ENCODE measurements at regions not wholly inside any gene's neighbourhood (a gene's known extent, or its start where the extent isn't known, plus 50 kb on each side); places are given as distances from the start of the nearest gene placed in this dataset.

- TF ChIP-seq, protein P1, sequence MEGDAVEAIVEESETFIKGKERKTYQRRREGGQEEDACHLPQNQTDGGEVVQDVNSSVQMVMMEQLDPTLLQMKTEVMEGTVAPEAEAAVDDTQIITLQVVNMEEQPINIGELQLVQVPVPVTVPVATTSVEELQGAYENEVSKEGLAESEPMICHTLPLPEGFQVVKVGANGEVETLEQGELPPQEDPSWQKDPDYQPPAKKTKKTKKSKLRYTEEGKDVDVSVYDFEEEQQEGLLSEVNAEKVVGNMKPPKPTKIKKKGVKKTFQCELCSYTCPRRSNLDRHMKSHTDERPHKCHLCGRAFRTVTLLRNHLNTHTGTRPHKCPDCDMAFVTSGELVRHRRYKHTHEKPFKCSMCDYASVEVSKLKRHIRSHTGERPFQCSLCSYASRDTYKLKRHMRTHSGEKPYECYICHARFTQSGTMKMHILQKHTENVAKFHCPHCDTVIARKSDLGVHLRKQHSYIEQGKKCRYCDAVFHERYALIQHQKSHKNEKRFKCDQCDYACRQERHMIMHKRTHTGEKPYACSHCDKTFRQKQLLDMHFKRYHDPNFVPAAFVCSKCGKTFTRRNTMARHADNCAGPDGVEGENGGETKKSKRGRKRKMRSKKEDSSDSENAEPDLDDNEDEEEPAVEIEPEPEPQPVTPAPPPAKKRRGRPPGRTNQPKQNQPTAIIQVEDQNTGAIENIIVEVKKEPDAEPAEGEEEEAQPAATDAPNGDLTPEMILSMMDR (IDR thresholded peaks at IDR 0.05), result no peak
- no peak for TF ChIP-seq SIN3A (IDR thresholded peaks at IDR 0.05; ENCODE audit: borderline replicate concordance, insufficient read depth, low read depth, low read length)
- no peak for TF ChIP-seq REST (IDR thresholded peaks at IDR 0.05; ENCODE audit: insufficient read depth in 1 of 2, low read depth in 2 of 2, low read length in 1 of 2)
These were observed 176.1 kb downstream of the MBOAT1 start for GRCh38 chr6:20036141-20036677.

Data from Panc1 (cell line).